ENCODE measurements at regions not wholly inside any gene's neighbourhood (a gene's known extent, or its start where the extent isn't known, plus 50 kb on each side); places are given as distances from the start of the nearest gene placed in this dataset.

- TF ChIP-seq CTCF (IDR thresholded peaks at IDR 0.05) = no peak
- TF ChIP-seq ZFX (IDR thresholded peaks at IDR 0.05; ENCODE audit: borderline replicate concordance) = no peak
Observed at GRCh38 chr1:96365076-96365475, 356.5 kb upstream of the PTBP2 start.
